ENCODE measurements at regions not wholly inside any gene's neighbourhood (a gene's known extent, or its start where the extent isn't known, plus 50 kb on each side); places are given as distances from the start of the nearest gene placed in this dataset.

DNA sequence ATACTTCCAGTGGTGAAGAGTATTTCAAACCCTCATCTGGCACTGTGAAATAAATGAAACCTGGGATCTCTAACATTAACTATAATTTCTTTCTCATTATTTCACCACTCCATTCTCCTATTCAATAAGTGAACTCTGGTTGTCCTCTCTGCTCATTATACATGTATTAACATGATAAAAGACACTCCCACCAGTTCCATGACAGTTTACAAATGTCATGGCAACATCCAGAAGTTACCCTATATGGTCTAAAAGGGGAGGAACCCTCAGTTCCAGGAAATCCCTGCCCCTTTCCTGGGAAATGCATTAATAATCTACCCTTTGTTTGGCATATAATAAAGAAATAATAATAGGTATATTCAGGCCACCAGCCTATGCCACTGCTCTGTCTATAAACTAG lies 62.7 kb upstream of the BRINP3 start:
- DNase-seq = no peak

DNA sequence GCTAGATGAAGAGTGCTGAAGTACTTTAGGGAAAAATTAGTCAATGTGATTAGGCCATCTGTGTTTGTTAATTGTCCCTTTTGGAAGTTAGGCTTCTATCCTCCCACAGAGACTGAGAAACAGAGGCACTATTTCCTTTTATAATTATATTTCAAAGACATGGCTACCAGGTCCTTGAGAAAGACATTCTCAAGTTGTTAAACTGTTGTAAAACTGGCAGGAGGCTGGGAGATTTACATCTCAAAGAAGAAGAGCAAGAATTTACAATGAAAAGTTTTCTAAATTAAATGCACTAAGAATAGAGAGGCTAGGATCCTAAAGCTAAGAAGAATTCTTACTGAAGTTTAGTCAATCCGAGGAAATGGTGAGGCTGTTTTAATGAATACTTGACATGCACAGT lies 74.0 kb upstream of the BRINP3 start:
- DNase-seq = no peak

DNA sequence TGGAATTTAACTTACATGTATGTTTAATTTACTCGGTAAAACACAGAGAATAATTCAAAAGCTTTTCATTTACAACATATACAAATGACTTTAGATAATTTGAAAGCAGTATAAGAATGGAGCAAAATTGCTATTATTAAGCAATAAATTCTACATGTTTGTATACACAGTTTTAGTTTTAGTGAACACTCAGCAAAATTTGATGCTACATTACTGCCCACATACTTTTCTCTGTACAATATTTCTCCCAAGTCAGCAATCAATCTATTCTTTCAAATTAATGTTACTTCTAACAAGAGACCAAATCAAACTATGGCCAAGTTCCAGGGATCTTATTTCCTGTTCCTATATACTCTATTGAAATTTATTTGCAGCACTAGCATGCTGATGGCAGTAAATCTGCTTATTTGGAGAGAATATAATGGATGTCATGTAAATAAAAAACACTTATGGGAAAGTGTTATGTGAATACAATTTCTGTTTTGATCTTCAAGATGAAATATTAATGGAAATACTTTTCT lies 82.6 kb upstream of the BRINP3 start:
- DNase-seq = no peak

DNA sequence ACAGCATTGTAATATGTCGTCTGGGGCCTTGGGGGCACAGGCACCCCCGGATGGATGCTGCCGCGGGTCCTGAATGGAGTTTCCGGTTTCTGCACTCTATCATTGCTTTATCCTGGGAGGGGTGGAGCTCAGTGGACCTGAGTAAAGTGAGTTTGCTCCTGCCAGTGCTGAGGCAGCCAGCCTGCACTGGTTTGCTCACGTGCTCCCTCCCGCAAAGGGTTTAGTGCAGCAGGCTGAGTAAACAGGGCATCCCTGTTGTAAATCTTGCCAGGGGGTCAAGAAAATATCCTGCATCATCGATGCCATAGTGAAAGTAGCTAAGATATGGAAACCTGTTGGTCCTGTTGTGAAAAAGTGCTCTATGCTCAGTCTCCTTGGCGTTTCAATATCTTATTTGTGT lies 85.6 kb upstream of the BRINP3 start:
- DNase-seq = no peak

DNA sequence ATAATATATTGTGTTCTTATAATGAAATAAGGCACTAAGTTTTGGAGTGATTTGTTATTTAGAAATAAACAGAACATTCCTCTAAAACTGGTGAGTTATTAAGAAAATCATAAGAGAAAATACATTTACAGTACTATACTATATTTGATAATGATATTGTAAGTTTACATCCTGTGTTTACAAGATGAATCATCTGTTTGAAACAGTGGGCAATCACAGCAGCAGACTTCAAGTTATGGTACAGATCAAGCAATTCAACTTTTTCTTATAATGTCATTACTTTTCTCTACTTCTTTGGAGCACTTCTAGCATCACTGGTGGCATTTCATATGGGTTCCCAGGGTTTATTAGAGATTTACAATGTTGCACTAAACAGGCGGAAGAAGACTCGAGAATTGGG lies 86.5 kb upstream of the BRINP3 start:
- no peak for DNase-seq

DNA sequence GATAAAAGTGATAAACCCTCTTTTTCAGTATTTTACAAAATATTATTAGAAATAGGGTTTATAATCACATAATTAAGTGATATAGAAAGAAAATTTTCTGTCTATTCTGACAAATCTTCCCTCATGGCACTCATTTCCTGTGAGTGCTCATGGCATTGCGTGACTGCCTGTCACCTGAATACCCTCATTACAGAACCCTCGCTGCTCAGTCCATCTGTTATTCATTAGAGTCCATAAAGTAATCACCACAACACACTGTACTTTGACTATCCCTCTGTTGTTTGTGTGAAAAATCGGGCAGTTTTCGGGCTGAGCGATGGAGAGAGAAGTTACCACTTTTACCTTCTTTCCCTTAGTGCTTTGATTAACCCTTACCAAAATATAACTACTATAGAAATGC lies 100.4 kb upstream of the BRINP3 start:
- DNase-seq = no peak

DNA sequence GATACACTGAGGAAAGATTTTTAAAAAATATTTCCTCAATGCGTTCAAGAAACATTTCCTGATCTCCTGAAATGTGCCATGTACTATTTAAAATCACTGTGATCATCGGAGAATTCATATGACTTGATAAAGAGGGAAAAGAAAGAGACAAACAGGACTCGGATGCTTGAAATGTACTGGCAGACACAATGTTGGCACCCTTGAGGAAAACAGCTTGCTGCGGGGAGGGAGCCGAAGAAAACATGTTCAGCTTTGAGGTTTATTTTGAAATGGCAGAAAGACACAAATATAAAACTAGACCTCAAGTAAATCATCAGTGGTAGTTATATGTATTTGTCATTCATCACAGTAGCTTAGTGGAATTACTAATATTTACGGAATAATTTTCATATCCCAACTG lies 100.9 kb upstream of the BRINP3 start:
- DNase-seq = no peak

DNA sequence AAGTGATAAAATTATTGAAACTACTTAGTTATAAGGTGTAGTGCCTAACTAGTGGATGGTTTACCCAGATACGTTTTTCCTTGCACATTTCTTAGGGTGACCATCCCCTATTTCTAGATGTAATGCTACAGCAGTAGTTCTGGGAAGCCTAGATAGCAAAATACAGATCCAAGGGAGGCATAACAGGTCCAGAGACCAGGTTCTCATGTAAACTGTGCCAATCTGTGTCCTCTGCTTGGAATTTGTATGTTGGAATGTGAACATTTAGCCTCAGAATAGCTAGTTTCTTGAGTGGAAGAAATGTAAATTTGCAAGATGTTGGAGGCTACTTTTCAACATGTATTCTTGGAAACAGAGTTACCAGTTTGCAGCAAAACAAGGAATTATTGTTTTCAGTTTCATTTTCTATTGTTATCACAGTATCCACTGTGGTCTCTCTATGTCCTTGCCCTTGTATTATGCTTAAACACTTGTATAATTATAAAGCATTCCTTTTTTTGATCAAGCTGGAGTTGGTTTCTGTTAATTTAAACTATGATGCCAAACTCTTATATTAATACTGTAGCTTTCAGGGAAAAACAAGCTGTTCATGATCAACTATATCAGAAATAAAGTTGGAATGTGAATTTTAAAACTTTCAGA lies 102.0 kb upstream of the BRINP3 start:
- no peak for DNase-seq

DNA sequence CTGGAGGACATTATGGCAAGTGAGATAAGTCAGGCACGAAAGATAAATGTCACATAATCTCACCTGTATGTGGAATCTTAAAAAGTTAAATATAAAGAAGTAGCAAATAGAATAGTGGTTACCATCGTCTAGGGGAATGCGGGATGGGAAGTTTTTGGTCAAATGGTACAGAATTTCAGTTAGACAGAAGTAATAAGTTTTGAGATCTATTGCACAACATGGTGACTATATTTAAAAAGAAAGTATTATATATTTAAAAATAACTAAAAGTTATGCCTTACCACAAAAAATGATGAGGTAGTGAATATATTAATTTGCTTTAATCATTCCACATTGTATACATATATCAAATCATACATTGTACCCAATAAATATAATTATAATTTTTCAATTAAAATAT lies 106.2 kb upstream of the BRINP3 start:
- DNase-seq = no peak

DNA sequence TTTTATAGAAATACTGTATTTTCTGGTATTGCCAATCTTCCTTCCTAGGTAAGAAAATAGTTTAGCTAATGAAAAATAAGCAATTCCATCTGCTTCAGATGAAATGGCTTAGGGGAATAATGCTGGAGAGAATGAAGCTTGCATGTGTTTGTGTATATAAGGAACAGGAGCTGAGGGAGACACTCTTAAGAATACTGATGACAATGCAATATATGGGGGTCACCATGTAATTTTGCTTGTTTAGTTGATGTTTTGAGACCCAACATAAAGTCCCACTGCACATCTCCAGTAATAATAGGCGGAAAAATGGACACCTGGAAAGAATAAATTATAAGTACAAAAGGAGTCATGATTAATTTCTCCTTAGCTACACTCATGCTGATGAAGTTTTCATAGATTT lies 110.8 kb upstream of the BRINP3 start:
- no peak for DNase-seq

DNA sequence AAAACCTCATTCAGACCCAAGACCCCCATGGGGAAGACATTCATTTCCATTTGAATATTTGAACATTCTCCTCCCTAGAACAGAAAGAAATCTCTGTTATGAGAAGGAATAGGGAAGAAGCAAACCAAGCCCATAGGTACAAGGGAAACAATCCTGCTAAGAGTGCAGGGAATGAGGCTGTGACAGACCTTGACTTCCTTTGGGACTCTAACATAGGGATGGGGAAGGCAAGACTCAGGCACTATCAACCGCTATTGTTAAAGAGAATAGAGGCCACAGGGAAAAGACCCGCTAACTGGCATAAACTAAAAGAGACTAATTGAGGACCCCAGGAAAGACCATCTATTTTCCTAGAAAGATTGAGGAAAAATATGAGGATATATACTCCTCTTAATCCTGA lies 117.8 kb upstream of the BRINP3 start:
- DNase-seq = no peak

DNA sequence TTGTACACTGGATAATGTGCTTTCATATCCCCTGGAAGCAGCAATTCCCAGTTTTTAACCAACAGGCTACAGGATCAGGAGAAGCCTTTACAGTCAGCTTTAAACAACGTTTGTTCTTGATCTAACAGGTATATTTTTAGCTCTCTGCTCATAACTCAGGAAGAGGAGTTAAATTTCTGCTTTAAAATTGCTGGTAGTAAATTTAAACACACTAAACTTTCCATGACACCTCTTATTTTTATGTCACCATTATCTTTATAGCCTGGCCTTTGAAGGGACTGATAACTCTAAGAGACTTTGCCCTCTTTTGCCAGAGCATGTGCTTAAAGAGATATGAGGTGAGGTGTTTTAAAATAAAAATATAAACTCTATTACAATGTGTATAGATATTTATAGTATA lies 119.6 kb upstream of the BRINP3 start:
- no peak for DNase-seq

DNA sequence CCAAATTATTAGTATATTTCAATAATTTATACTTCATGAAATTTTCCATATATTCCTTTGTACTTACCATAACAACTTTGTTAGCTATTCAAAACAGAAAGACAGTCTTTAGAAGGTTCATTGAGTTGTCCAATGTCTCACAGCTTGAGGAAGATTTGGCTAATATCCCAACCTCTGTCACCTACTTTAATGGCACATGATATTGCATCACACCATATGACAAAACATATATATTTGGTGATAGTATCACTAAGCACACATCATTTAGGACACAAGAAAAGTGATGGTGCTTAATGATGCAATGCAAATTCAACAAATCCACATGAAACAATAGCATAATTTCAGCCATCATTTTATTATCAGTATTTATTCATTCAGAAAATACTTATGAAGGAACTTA lies 122.0 kb upstream of the BRINP3 start:
- DNase-seq = no peak

DNA sequence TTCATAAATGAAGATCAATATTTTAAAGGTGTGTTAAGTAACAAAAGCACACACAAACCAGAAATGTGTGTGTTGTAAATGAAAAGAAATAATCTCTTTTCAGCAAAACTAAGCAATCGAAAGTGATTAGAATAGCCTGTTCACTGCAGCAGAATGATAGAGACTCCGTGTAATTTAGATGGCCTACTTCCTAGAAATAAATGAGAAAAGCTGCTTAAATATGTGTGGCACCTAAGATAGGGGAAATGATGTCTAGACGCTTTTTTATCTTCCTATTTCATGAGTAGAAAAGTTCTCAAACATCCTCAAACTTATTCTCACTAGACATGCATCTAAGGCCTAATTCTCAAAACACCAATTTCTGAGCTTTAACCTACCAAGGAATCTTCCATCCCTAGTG lies 124.7 kb upstream of the BRINP3 start:
- DNase-seq = no peak

DNA sequence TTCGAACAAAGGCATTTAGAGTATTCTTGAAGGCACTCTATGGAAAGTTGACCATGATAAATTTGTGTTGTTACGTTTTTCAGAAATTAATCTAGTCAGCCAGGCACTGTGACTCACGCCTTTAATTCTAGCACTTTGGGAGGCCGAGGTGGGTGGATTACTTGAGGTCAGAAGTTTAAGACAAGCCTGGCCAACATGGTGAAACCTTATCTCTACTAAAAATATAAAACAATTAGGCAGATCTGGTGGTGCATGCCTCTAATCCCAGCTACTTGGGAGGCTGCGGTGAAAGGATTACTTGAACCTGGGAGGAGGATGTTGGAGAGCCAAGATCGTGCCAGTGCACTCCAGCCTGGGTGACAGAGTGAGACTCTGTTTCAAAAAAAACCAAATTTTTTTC lies 130.6 kb upstream of the BRINP3 start:
- DNase-seq = no peak

DNA sequence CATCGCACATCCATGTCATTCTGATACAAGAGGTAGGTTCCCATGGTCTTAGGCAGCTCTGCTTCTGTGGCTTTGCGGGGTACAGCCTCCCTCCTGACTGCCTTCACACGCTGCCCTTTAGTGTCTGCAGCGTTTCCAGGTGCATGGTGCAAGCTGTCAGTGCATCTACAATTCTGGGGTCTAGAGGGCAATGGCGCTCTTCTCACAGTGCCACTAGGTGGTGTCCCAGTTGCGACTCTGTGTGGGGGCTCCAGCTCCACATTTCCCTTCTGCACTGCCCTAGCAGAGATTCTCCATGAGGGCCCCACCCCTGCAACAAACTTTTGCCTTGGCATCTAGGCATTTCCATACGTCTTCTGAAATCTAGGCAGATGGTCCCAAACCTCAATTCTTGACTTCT lies 138.2 kb upstream of the BRINP3 start:
- DNase-seq = no peak

DNA sequence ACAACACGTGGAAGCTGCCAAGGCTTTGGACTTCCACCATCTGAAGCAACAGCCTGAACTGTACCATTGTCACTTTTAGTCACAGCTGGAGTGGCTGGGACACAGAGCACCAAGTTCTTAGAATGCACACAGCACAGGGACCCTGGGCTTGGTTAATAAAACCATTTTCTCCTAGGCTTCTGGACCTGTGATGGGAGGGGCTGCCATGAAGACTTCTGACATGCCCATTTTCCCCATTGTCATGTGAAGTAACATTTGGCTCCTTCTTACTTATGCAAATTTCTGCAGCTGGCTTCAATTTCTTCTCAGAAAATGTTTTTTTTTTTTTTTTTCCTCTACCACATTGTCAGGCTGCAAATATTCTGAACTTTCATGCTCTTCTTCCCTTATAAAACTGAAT lies 138.6 kb upstream of the BRINP3 start:
- DNase-seq = no peak

DNA sequence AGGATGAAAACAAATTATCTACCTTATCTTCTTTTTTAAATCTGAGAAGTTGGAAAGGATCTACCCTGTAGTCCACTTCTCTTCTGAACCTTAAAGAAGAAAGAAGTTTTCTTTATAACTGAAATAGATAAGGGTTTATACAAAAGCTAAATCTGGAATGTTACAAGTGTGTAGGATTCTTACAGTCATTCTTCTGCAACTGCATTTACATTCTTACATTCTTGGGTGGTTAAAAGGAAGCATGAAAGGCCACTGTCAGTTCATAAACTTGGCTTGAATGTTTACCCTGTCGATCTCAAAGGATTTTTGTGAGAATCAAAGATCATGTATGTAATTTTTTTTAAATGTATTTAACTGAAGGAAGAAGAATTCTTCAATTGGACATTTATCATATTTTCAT lies 142.1 kb upstream of the BRINP3 start:
- DNase-seq = no peak

DNA sequence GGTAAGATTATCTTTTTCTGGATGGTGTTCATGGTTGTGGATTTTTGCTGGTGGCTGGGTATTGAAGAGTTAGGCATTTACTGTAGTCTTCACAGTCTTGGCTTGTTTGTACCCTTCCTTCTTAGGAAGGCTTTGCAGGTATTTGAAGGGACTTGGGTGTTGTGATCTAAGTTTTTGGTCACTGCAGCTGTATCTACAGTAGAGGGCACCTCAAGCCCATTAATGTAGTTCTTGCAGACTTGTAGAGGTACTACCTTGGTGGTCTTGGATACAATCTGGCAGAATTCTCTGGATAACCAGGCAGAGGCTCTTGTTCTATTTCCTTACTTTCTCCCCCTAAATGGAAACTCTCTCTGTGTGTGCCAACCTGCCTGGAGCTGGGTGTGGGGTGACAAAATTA lies 155.8 kb upstream of the BRINP3 start:
- no peak for DNase-seq

DNA sequence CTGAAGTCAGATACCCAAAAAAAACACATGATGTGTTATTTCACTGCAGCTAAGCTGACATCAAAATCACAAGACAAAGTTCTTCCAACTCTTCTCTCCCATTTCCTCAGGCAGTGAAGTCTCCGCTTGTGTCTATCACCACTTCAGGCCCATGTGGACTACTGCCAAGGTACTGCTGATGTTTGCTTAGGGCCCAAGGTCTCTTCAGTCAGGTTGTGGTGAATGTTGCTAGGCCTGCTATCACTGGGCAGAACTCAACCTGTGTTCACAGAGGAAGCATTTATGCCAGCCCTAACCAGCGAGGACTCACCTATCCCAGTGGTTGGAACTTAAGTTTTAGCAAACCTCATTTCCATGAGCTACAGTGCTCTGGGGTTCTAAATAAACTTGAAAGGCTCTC lies 156.5 kb upstream of the BRINP3 start:
- DNase-seq = no peak

DNA sequence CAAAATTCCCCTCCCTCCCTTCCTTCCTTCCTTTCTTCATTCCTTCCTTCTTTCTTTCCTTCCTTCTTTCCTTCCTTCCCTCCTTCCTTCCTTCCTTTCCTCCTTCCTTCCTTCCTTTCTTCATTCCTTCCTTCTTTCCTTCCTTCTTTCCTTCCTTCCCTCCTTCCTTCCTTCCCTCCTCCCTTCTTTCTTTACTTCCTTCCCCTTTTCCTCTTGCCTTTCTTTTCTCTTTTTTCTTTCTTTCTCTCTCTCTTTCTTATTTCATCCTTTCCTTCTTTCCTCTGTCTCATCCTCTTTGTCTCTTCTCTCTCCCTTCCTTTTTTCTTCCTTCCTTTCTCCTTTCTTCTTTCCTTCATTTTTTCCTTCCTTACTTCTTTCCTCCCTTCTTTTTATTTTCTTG lies 171.9 kb upstream of the BRINP3 start:
- DNase-seq = no peak

DNA sequence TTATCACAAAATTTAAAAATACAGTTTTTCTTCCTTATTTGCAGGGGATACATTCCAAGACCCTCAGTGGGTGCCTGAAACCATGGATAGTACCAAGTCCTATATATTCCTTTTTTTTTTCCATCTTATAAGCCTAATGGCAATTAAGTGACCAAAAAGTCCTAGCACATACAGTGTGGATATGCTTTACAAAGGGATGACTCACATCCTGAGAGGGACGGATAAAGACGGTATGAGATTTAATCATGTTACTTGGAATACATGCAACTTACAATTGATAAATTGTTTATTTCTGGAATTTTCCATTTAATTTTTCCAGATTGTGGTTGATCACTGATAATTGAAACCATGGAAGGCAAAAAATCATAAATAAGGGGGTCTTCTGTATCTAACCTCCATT lies 181.2 kb upstream of the BRINP3 start:
- no peak for DNase-seq

DNA sequence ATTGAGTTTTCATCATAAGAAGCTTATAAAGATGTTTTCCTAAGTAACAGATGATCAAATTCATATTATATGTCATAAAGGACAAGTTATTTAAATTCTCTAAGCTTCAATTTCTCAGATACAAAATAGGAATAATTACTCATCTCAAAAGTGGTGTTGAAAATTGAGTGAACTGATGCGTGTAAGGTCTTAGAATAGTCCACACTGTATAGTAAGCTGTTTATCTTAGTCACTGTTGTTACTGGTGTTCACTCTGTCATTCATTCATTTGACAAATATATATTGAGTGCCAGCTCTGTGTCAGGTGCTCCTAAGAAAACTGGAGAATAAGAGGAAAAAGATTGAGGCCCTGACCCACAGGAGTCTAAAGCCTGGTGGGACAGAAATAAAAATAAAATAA lies 186.3 kb upstream of the BRINP3 start:
- no peak for DNase-seq

DNA sequence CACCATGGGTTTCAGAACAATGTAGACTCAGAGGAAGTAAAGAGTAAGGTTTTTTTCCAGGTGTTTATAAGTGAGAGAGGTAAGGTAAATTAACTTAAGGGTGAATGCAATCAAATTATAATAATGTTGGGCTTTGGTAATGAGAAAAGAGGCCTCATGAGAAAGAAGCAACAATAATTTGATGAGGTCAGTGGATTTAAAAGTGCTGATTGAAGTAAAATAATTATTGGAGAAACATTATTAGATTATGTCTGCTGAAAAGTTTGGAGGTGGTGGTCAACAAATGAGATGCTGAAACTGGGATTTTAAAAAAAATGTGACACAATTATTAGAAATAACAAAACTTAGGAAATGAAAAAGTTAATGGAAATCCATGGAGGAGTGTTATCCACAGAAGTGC lies 187.4 kb upstream of the BRINP3 start:
- no peak for DNase-seq

DNA sequence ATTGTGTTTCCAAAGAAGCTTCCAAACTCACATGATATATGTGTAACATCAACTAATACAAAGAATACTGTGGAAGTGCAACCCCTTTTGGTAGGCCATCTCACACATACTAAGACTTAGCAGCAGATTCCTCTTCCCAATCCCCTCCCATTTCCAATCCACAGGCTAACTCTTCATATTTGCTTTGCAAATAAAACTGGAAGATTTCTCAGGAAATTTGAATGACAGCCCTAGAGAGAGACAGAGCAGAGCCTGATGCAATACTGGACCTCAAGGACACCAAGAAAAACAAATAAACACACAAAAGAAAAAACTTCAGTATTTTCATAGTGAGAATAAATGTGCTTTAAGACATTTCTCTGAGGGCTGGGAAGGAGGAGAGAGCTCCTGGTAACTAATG lies 190.2 kb upstream of the BRINP3 start:
- DNase-seq = no peak

DNA sequence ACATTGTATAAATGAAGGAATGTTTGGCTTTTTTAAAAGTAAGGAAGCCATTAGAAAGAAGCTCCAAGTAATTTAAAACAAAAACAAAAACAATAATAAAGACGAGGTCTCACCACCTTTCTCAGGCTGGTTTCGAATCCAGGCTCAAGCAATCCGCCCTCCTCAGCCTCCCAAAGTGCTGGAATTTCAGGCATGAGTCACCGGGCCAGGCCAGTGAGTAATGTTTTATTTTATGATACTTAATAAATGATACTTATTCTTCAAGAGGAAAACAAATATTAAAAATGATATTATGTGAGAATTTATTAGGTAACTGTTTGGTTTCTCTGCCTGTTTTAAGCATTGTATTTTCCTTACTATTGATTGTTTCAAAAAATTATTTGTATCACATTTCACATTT lies 201.4 kb upstream of the BRINP3 start:
- no peak for DNase-seq
